Fibroblast of villous mesenchyme (primary cell): ENCODE measurements at regions not wholly inside any gene's neighbourhood (a gene's known extent, or its start where the extent isn't known, plus 50 kb on each side); places are given as distances from the start of the nearest gene placed in this dataset.
"Not testable (repeated sequence)": the region's sequence is repeated elsewhere in the genome, so short reads cannot be mapped to it uniquely, and the experiment has no call there.

Source experiments
- DNase-seq: peaks from one replicate; pipeline ENCODE4 v3.0.0-alpha.2; 2010; ENCODE audit warnings: low read depth
- H3K4me3 ChIP-seq: 2 replicates; pipeline ENCODE4 v1.5.1; 2011; ENCODE audit warnings: low read depth, mild to moderate bottlenecking, low read length
- TF ChIP-seq, protein P1 (sequence below): IDR thresholded peaks from 2 replicates; pipeline ENCODE4 v1.5.1; 2012; ENCODE audit warnings: low read depth, mild to moderate bottlenecking, low read length; ENCODE audit not compliant: insufficient read depth

DNA sequence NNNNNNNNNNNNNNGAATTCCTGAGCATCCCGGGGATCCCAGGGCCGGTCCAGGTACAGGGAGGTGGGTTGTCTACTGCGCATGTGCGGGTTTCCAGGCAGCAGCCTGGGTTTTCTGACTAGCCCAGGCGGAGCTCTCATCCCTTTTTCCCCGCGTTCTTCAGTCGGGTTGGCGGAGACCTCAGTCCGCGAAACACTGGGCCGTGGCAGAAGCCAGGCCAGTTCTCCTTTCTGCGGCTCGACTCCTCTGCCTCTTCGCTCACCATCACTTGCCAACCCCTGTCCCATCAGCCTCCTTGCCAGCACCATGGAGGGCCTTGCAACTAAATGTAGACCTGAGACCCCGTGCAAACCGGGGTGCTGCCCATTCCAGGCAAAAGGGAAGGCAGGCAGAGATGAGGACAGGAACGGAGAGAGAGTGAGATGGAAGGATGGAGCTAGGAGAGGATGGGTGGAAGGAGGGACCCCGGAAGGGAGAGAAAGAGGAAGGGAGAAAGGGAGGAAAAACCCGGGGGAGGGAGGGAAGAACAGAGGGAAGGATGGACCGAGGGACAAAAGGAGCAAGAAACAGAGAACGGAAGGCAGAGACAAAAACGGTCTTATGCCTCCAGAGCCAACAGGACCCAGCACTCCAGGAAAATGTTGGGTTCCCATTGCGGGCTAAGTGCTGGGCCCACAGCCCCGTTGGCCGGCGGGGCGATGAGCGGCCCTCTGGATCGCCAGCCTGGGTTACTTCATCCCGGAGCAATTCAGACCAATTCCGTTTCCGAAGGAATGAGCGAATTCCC is 445.4 kb upstream of the DEFB115 start:
- peak overlapping the region; percentile 26 for H3K4me3 ChIP-seq
- TF ChIP-seq, protein P1, sequence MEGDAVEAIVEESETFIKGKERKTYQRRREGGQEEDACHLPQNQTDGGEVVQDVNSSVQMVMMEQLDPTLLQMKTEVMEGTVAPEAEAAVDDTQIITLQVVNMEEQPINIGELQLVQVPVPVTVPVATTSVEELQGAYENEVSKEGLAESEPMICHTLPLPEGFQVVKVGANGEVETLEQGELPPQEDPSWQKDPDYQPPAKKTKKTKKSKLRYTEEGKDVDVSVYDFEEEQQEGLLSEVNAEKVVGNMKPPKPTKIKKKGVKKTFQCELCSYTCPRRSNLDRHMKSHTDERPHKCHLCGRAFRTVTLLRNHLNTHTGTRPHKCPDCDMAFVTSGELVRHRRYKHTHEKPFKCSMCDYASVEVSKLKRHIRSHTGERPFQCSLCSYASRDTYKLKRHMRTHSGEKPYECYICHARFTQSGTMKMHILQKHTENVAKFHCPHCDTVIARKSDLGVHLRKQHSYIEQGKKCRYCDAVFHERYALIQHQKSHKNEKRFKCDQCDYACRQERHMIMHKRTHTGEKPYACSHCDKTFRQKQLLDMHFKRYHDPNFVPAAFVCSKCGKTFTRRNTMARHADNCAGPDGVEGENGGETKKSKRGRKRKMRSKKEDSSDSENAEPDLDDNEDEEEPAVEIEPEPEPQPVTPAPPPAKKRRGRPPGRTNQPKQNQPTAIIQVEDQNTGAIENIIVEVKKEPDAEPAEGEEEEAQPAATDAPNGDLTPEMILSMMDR, result no peak
- peak; percentile 30 for DNase-seq

DNA sequence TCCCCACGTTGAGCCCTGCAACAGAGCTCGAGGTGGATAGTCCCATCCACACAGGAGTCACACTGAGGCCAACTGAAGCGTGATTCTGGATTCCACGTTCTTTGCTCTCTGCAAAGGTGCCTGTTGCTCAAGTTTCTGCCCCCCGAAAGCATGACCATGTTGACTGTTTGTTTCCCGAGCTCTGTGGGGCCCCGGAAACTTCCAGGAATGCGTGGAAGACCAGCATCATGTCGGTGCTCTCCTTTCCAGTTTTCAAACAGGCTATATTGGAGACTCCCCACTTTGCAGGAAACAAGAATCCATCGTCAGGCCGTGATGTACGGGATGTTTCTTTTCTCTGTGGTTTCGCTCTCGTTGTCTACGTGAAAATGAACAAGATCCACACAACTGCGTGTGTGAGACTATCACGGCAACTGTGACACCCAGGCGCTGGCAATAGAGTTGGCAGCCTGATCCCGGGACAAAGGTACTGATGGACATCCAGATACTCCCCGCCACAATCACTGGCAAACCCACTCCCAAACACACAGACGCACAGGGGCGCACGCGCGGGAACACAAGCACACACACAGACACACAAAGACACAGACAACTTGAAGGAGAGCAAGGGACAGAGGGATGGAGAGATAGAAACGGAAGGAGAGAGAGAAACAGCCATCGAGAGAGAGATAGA is 444.6 kb upstream of the DEFB115 start:
- TF ChIP-seq, protein P1, result no peak
- H3K4me3 ChIP-seq, result no peak overlapping the region
- DNase-seq, result no peak

DNA sequence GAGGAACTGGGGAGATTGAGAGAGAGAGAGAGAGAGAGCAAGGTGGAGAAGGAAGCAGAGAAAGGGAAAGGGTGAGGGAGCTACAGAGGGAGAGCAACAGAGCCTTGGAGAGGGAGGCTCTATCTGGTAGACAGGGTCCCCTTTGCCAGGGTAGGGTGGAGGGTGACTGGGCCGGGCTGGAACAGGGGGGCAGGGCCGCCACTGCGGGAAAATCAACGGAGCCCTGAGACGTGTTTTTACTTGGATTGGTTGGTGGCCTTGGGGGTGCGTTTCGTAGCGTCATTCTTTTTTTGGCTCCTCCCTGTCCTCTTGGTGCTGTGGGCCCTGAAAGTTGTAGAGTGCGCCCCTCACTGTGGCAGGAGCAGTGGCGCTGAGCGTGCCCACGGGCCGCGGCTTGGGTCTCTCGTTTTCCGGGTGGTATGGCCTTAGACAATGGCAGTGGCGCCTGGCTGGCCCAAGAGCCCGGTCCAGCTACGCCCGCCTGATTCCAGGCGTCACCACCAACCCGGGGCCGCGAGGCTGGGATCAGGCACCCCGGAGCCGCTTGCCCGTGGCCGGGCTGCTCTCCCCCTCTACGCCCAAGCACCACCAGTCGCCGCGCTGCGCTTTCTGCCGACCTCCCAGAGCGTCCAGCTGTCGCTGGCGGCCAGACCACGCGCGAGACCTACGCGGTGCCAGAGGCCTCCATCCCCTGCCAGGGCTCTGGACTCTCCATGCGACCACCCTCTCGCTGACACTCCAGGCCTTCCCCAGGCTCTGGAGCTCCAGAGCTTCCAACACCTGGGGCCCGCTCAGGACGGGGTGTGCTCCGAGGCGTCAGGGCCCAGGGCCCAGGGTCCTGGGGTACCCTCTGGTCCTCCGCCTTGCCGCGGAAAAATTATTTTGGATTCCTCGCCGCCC is 443.8 kb upstream of the DEFB115 start:
- H3K4me3 ChIP-seq, DNase-seq: not testable (repeated sequence)

DNA sequence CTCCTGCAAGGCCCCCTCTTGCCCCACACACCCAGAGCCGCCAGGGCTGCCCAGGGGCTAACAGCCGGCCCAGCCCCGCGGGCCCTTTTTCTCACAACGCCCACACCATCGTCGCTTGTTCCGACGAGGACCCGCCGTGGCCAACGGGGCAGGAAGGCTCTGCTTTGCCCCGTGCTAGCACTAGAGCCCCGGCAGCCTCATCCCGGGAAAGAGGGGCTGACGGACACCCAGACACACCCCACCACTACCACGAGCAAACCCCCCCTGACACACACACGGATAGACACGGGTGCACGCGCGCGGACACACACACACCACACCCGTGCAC is 443.2 kb upstream of the DEFB115 start:
- H3K4me3 ChIP-seq, DNase-seq: not testable (repeated sequence)

DNA sequence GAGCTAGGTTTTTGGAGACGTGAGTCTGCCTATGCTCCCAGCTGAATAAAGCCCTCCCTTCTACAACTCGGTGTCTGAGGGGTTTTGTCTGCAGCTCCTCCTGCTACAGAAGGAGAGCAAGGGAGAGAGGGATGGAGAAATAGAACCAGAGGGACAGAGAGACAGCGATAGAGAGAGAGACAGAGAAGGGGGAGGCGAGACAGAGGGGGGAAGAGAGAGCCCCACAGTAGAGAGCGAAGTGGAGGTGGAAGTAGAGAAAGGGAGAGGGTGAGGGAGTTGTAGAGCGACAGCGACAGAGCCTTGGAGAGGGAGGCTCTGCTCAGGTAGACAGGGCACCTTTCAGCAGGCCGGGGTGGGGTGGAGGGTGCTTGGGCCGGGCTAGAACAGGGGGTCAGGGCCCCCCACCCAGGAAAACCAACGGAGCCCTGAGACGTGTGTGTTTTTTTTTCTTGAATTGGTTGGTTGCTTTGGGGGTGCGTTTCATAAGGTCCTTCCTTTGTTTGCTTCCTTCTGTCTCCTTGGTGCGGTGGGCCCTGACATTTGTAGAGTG is 442.4 kb upstream of the DEFB115 start:
- DNase-seq, result not testable (repeated sequence)

DNA sequence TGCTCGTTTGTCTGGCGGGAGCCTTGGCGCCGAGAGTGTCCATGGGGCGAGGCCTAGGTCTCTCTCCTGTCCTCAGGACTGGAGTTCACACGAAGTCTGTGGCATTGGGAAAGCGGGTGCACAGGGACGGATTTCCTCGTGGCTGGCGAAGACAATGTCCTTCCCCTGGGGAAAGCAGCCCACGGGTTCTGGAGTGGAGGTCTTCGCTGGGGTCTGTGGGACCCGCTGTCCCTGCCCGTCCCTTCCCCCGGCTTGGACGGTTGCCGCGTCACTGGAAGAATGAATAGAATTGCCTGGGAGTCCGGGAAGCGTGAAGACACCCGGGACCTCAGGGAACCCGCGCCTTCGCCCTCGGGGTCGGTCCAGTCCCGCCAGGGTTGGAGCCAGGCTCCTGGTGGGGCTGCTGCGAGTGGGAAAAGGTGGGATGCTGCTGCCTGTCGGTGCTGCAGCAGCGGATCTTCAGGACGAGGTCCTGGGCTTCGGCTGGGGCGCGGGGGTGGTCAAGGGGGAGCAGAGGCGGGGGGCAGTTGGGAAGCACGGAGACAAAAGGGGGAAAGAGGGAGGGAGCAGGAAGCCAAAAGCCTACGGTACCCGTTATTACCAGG is 441.8 kb upstream of the DEFB115 start:
- H3K4me3 ChIP-seq, result no peak overlapping the region
- DNase-seq, result no peak
- TF ChIP-seq, protein P1, result no peak

More for the DNA sequence above, 442.4 kb upstream of the DEFB115 start:
- H3K4me3 ChIP-seq, result not testable (repeated sequence)

DNA sequence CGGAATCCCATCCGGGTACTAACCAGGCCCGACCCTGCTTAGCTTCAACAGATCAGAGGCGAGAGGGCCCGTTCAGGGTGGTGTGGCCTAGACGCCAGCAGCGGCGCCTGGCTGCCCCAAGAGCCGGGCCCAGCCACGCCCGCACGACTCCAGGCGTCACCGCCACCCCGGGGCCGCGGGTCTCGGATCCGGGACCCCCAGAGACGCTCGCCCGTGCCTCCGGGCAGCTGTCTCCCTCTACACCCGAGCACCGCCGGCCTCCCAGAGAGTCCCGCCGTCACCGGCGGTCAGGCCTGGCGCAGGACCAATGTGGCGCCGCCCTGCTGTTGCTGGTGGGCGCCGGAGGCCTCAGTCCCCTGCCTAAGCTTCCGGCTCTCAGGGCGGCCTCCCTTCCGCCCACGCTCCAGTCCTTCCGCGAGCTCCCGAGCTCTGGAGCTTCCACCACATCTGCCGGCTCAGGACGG is 441.2 kb upstream of the DEFB115 start:
- DNase-seq, result no peak
- TF ChIP-seq, protein P1, result no peak
- H3K4me3 ChIP-seq, result no peak overlapping the region

DNA sequence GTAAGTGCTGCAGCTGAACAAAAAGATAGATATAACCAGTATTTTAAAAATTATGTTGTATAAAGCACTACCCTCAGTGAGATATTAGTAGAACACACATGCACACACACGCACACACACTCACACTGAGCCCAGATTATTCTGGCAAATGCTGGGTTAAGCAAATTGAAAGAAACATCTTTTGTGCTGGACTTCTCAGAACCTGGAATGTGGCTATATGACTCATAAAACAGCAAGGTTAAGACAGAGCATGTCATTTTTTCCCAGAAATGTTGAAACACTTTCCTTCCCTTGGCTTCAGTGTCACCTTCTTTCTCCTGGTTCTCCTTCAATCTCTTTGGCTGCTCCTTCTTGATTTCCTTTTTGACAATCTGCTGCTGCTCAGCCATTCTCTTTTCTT is 435.8 kb upstream of the DEFB115 start:
- DNase-seq, H3K4me3 ChIP-seq: not testable (repeated sequence)

DNA sequence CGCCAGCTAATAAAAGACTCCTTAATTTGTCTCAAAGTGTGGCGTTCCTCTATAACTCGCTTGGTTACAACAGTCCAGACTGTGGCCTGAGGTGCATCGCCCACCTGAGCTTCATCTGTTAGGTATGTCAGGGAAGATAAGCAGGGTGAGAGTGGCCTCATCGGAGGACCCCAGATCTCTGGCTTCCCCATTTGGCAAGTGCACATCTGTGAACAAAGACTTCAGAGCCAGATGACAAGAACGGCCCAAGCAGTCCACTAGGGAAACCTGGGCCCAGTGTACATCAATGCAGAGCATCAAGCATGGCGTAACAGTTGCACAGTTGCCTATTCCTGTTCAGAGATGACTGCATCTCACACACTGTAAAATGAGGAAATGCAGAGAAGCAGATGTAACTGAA is 432.8 kb upstream of the DEFB115 start:
- H3K4me3 ChIP-seq, DNase-seq: not testable (repeated sequence)

DNA sequence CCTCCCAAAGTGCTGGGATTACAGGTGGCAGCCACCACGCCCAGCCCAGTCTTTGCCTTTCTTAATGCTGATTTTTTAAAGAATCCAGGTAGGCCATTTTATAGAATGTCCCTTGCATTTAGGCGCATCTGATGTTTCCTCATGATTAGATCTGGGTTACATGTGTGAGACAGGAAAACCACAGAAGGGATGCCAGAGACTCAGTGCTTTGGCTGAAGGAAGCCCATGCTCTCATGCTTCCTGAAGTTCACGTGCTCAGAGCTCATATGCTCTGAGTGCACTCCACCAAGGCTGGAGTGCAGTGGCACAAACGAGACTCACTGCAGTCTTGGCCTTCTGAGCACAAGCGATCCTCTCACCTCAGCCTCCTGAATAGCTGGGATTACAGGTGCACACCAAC is 411.5 kb upstream of the DEFB115 start:
- not testable (repeated sequence) for H3K4me3 ChIP-seq, DNase-seq

DNA sequence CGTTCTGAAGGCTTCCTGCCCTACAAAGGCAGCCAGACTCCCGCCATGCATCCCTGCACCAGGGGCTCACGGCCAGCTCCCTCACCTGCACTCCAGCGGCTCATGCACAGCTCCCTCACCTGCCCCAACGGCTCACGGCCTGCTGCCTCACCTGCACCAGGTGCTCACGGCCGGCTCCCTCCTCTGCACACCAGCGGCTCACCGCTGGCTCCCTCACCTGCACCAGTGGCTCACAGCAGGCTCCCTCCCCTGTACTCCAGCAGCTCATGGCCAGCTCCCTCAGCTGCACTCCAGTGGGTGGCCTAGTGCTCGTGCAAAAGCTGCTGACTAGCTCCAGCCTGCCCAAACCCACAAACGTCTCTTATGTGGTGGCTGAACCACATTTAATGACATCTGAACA is 389.2 kb upstream of the DEFB115 start:
- not testable (repeated sequence) for H3K4me3 ChIP-seq, DNase-seq

DNA sequence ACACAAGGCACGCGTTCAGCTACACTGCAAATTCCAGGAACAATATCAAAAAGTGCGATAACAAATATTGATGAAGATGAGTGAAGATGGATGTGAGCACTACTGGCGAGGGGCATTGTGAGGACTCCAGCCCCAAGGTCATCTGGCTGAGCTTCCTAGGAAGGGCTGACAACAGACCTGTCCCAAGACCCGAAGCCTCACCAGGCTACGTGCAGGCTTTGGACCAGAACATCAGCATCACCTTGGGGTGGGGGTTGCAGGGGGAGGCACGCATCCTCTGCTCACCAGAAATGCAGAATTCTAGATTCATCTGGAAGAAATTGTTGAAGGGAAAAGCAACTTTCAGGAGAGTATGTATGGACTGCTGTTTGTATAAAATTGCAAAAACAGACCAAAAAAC is 386.3 kb upstream of the DEFB115 start:
- H3K4me3 ChIP-seq, result not testable (repeated sequence)

DNA sequence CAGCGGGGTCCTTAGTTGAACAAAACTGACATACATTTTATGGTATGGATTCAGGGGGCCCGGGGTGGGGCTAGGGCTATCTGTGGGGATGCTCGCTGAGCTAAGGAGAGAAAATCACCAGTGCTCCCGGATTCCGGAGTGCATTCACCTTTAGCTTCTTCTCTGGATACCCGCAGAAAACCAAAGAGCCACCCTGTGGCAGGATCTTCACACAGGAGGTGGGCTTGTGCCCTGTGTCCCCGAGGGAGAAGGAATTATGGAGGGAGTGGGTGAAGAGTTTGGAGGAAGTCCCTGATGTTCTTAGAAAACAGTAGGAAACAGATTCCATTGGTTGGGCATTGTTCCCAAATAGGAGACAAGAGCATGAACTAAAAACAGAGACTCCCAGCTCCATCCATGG is 385.2 kb upstream of the DEFB115 start:
- H3K4me3 ChIP-seq, DNase-seq: not testable (repeated sequence)

More for the DNA sequence above, 386.3 kb upstream of the DEFB115 start:
- not testable (repeated sequence) for DNase-seq
